Iris pigment epithelial cell (primary cell): ENCODE measurements at regions not wholly inside any gene's neighbourhood (a gene's known extent, or its start where the extent isn't known, plus 50 kb on each side); places are given as distances from the start of the nearest gene placed in this dataset.

Experiments
- DNase-seq: peaks from one replicate; pipeline ENCODE4 v3.0.0-alpha.2; 2011; ENCODE audit warnings: low read depth

- DNase-seq, result no peak
Measured at GRCh38 chr20:39627765-39628164, 665.6 kb downstream of the DHX35 start.

- DNase-seq, result no peak
Measured at GRCh38 chr20:39624316-39624715, 662.2 kb downstream of the DHX35 start.

- DNase-seq, result peak; percentile 5
Measured at GRCh38 chr20:39623584-39624234, 661.6 kb downstream of the DHX35 start.

GRCh38 chr20:39619271-39619785 is 657.2 kb downstream of the DHX35 start:
- DNase-seq, result no peak

GRCh38 chr20:39611901-39612300 is 649.8 kb downstream of the DHX35 start:
- DNase-seq, result no peak

GRCh38 chr20:39607141-39607540 is 645.0 kb downstream of the DHX35 start:
- peak; percentile 3 for DNase-seq

- no peak for DNase-seq
Measured at GRCh38 chr20:39605908-39606307, 643.8 kb downstream of the DHX35 start.

GRCh38 chr20:39605361-39605760 is 643.2 kb downstream of the DHX35 start:
- DNase-seq, result no peak

- no peak for DNase-seq
Measured at GRCh38 chr20:39603219-39603618, 641.1 kb downstream of the DHX35 start.

GRCh38 chr20:39602649-39603048 is 640.5 kb downstream of the DHX35 start:
- DNase-seq, result no peak

- no peak for DNase-seq
Measured at GRCh38 chr20:39600871-39601270, 638.7 kb downstream of the DHX35 start.

- no peak for DNase-seq
Measured at GRCh38 chr20:39600156-39600555, 638.0 kb downstream of the DHX35 start.

- DNase-seq, result no peak
Measured at GRCh38 chr20:39596554-39596953, 634.4 kb downstream of the DHX35 start.

GRCh38 chr20:39592371-39592770 is 630.2 kb downstream of the DHX35 start:
- DNase-seq, result no peak

GRCh38 chr20:39588148-39588757 is 626.1 kb downstream of the DHX35 start:
- DNase-seq, result no peak

GRCh38 chr20:39581034-39581433 is 618.9 kb downstream of the DHX35 start:
- no peak for DNase-seq

- DNase-seq, result no peak
Measured at GRCh38 chr20:39576771-39577170, 614.6 kb downstream of the DHX35 start.

- DNase-seq, result no peak
Measured at GRCh38 chr20:39574061-39574460, 611.9 kb downstream of the DHX35 start.

- DNase-seq, result no peak
Measured at GRCh38 chr20:39571171-39571570, 609.0 kb downstream of the DHX35 start.

GRCh38 chr20:39568109-39568508 is 606.0 kb downstream of the DHX35 start:
- no peak for DNase-seq

- no peak for DNase-seq
Measured at GRCh38 chr20:39563349-39563748, 601.2 kb downstream of the DHX35 start.

GRCh38 chr20:39554341-39554740 is 592.2 kb downstream of the DHX35 start:
- no peak for DNase-seq

- no peak for DNase-seq
Measured at GRCh38 chr20:39553120-39553519, 591.0 kb downstream of the DHX35 start.

- DNase-seq, result no peak
Measured at GRCh38 chr20:39549733-39550132, 587.6 kb downstream of the DHX35 start.
